HTR-8/SVneo (cell line): ENCODE measurements at regions not wholly inside any gene's neighbourhood (a gene's known extent, or its start where the extent isn't known, plus 50 kb on each side); places are given as distances from the start of the nearest gene placed in this dataset.

Source experiments
- DNase-seq: peaks from one replicate; pipeline ENCODE4 v3.0.0; 2011; ENCODE audit warnings: low spot score, mixed read lengths; ENCODE audit not compliant: insufficient read length
- FAIRE-seq: peaks from 2 replicates; lab custom pipeline; 2011; peaks lifted over from hg19 to GRCh38; lab: Jason Lieb, UNC

- DNase-seq (no peak), FAIRE-seq (no peak)
These were observed 53.1 kb upstream of the BCO1 start for GRCh38 chr16:81185416-81185815.

GRCh38 chr16:81181013-81181720 lies 57.3 kb upstream of the BCO1 start:
- peak; percentile 91 for DNase-seq
- peak; percentile 91 for FAIRE-seq

- DNase-seq: no peak
- no peak for FAIRE-seq
These were observed 57.9 kb upstream of the BCO1 start for GRCh38 chr16:81180578-81180977.

- FAIRE-seq: no peak
- DNase-seq: no peak
These were observed 59.3 kb upstream of the BCO1 start for GRCh38 chr16:81179219-81179618.

- FAIRE-seq (peak; percentile 97), DNase-seq (peak; percentile 77)
These were observed 63.1 kb upstream of the BCO1 start for GRCh38 chr16:81175325-81175891.

- FAIRE-seq: peak; percentile 69
These were observed 63.7 kb upstream of the BCO1 start for GRCh38 chr16:81174644-81175324.

GRCh38 chr16:81172769-81173658 lies 65.5 kb upstream of the BCO1 start:
- DNase-seq (no peak), FAIRE-seq (peak; percentile 99)

More at GRCh38 chr16:81174644-81175324, 63.7 kb upstream of the BCO1 start:
- DNase-seq: peak; percentile 61

- FAIRE-seq: no peak
- no peak for DNase-seq
These were observed 67.7 kb upstream of the BCO1 start for GRCh38 chr16:81170824-81171223.

GRCh38 chr16:81168406-81168805 lies 70.1 kb upstream of the BCO1 start:
- DNase-seq (no peak), FAIRE-seq (peak; percentile 72)

- DNase-seq: no peak
- FAIRE-seq: no peak
These were observed 70.6 kb upstream of the BCO1 start for GRCh38 chr16:81167851-81168250.

GRCh38 chr16:81166417-81167300 lies 70.5 kb upstream of the GCSH start:
- DNase-seq (no peak), FAIRE-seq (peak; percentile 92)

GRCh38 chr16:81165411-81166097 lies 69.4 kb upstream of the GCSH start:
- no peak for DNase-seq
- no peak for FAIRE-seq

- DNase-seq: no peak
- FAIRE-seq: no peak
These were observed 68.8 kb upstream of the GCSH start for GRCh38 chr16:81164958-81165357.

- FAIRE-seq (no peak), DNase-seq (no peak)
These were observed 68.3 kb upstream of the GCSH start for GRCh38 chr16:81164481-81164880.

- DNase-seq: no peak
- FAIRE-seq: no peak
These were observed 67.5 kb upstream of the GCSH start for GRCh38 chr16:81163671-81164070.

GRCh38 chr16:81158964-81159363 lies 62.8 kb upstream of the GCSH start:
- DNase-seq: no peak
- no peak for FAIRE-seq

- FAIRE-seq (no peak), DNase-seq (no peak)
These were observed 59.6 kb upstream of the GCSH start for GRCh38 chr16:81155769-81156168.

- DNase-seq (no peak), FAIRE-seq (no peak)
These were observed 55.6 kb upstream of the GCSH start for GRCh38 chr16:81151648-81152310.
